Astrocyte (in vitro differentiated cells and primary cell): ENCODE measurements at regions not wholly inside any gene's neighbourhood (a gene's known extent, or its start where the extent isn't known, plus 50 kb on each side); places are given as distances from the start of the nearest gene placed in this dataset.

ENCODE experiments used
- DNase-seq: peaks from one replicate; pipeline ENCODE4 v3.0.0-alpha.2; 2010; ENCODE audit warnings: low read depth
- FAIRE-seq: peaks from 2 replicates; lab custom pipeline; 2011; peaks lifted over from hg19 to GRCh38; lab: Jason Lieb, UNC
- H2AFZ ChIP-seq: 2 replicates; pipeline ENCODE4 v1.6.0; 2012; ENCODE audit warnings: low read depth, low read length, inconsistent platforms
- H3K27ac ChIP-seq: 2 replicates; pipeline ENCODE4 v1.5.1; 2011; ENCODE audit warnings: low read depth, low read length, inconsistent platforms
- H3K27me3 ChIP-seq: 2 replicates; pipeline ENCODE4 v1.6.0; 2011; ENCODE audit warnings: low read length, inconsistent platforms; ENCODE audit not compliant: insufficient read depth
- H3K36me3 ChIP-seq: 2 replicates; pipeline ENCODE4 v1.5.1; 2011; ENCODE audit warnings: low read length, inconsistent platforms; ENCODE audit not compliant: insufficient read depth
- H3K4me1 ChIP-seq: 2 replicates; pipeline ENCODE4 v1.5.1; 2011; ENCODE audit warnings: low read length, inconsistent platforms; ENCODE audit not compliant: insufficient read depth
- H3K4me2 ChIP-seq: 2 replicates; pipeline ENCODE4 v1.6.0; 2012; ENCODE audit warnings: low read length, inconsistent platforms
- H3K4me3 ChIP-seq: 2 replicates; pipeline ENCODE4 v1.5.1; 2011; ENCODE audit warnings: low read depth, mild to moderate bottlenecking, low read length, inconsistent platforms; ENCODE audit not compliant: insufficient read depth
- H3K79me2 ChIP-seq: 2 replicates; pipeline ENCODE4 v1.6.0; 2012; ENCODE audit warnings: mild to moderate bottlenecking, low read length, inconsistent platforms; ENCODE audit not compliant: insufficient read depth
- H3K9ac ChIP-seq: 2 replicates; pipeline ENCODE4 v1.6.0; 2012; ENCODE audit warnings: mild to moderate bottlenecking, low read length, inconsistent platforms
- H3K9me3 ChIP-seq: 2 replicates; pipeline ENCODE4 v1.5.1; 2012; ENCODE audit warnings: low read depth, mild to moderate bottlenecking, low read length, inconsistent platforms; ENCODE audit not compliant: insufficient read depth
- H4K20me1 ChIP-seq: 2 replicates; pipeline ENCODE4 v1.6.0; 2012; ENCODE audit warnings: low read length, inconsistent platforms; ENCODE audit not compliant: insufficient read depth
- H3K27ac Mint-ChIP-seq: one replicate; pipeline ENCODE4 v1.8.0; 2021; ENCODE audit warnings: mild to moderate bottlenecking, mixed read lengths; ENCODE audit not compliant: unreplicated experiment
- H3K27me3 Mint-ChIP-seq: one replicate; pipeline ENCODE4 v1.8.0; 2021; ENCODE audit warnings: low read depth, mixed read lengths; ENCODE audit not compliant: unreplicated experiment
- H3K36me3 Mint-ChIP-seq: one replicate; pipeline ENCODE4 v1.8.0; 2021; ENCODE audit warnings: low read depth, mixed read lengths; ENCODE audit not compliant: unreplicated experiment
- H3K4me1 Mint-ChIP-seq: one replicate; pipeline ENCODE4 v1.8.0; 2021; ENCODE audit warnings: low read depth, mixed read lengths; ENCODE audit not compliant: unreplicated experiment
- H3K4me3 Mint-ChIP-seq: one replicate; pipeline ENCODE4 v1.8.0; 2021; ENCODE audit warnings: mild to moderate bottlenecking, moderate library complexity, mixed read lengths; ENCODE audit not compliant: unreplicated experiment
- H3K9me3 Mint-ChIP-seq: one replicate; pipeline ENCODE4 v1.8.0; 2021; ENCODE audit warnings: mild to moderate bottlenecking, mixed read lengths; ENCODE audit not compliant: unreplicated experiment
- EZH2 ChIP-seq: IDR thresholded peaks from 2 replicates; pipeline ENCODE4 v1.6.1; 2012; ENCODE audit warnings: mild to moderate bottlenecking, low read length, inconsistent platforms; ENCODE audit not compliant: insufficient read depth
- TF ChIP-seq, protein P1 (sequence below): IDR thresholded peaks from 2 replicates; pipeline ENCODE4 v1.5.1; 2011; ENCODE audit warnings: low read depth, mild to moderate bottlenecking, inconsistent platforms, low read length, moderate library complexity; ENCODE audit not compliant: insufficient read depth

DNA sequence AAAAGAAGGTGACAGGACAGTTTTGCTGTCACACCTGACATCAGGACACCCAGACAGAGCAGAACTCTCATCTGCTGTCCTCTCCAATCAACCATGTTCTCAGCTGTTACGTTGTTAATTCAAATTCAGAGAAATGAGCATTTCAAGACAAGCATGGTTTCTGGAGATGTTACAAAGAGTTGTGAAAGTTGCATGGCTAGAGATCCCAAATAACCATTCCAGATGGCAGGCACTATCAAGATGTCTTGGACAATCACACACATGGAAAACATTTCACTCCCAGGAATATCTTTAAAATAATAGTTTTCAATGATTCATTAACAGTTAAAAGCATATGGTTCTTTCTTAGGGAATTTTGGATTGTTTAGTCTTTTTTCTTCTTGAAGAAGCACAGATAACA is 533.1 kb downstream of the AGTPBP1 start:
- Histone ChIP-seq H2AFZ (no peak overlapping the region), H3K4me3 (no peak overlapping the region), H3K27ac (no peak overlapping the region), H3K9ac (no peak overlapping the region), H3K27me3 (no peaks in the 10 kb centered on the region), H3K79me2 (no peaks in the 10 kb centered on the region), H3K4me1 (peaks cover 18% of the 10 kb centered on the region), H3K9me3 (no peaks in the 10 kb centered on the region), H4K20me1 (no peaks in the 10 kb centered on the region), H3K36me3 (no peaks in the 10 kb centered on the region), H3K4me2 (no peak overlapping the region)
- H3K4me3 Mint-ChIP-seq, result no peak overlapping the region
- FAIRE-seq (no peak), DNase-seq (no peak)
- H3K4me1 Mint-ChIP-seq, result peaks cover 25% of the 10 kb centered on the region
- peaks cover 2% of the 10 kb centered on the region for H3K9me3 Mint-ChIP-seq
- H3K27ac Mint-ChIP-seq, result no peak overlapping the region
- no peaks in the 10 kb centered on the region for H3K36me3 Mint-ChIP-seq
- TF ChIP-seq, protein P1, sequence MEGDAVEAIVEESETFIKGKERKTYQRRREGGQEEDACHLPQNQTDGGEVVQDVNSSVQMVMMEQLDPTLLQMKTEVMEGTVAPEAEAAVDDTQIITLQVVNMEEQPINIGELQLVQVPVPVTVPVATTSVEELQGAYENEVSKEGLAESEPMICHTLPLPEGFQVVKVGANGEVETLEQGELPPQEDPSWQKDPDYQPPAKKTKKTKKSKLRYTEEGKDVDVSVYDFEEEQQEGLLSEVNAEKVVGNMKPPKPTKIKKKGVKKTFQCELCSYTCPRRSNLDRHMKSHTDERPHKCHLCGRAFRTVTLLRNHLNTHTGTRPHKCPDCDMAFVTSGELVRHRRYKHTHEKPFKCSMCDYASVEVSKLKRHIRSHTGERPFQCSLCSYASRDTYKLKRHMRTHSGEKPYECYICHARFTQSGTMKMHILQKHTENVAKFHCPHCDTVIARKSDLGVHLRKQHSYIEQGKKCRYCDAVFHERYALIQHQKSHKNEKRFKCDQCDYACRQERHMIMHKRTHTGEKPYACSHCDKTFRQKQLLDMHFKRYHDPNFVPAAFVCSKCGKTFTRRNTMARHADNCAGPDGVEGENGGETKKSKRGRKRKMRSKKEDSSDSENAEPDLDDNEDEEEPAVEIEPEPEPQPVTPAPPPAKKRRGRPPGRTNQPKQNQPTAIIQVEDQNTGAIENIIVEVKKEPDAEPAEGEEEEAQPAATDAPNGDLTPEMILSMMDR, result no peak
- TF ChIP-seq EZH2, result no peak
- H3K27me3 Mint-ChIP-seq, result no peaks in the 10 kb centered on the region

DNA sequence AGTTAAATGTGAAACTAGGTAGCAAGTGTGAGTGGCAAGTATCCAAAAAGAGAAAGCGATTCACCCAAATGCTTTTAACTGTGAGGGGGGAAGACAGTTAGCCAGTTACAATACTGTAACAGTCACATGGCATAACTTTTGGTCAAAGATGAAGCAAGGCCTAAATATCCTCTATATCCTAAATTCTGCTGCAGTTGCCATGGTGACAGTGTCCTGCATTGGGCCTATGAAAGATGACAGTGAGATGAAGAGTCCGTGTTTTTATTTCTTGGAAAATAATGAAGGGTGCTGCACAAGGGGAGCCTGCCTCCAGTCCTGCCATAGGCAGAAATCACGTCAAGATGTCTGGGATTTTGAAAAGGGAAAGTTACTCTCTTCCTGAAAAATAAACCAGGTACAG is 534.6 kb downstream of the NTRK2 start:
- Histone ChIP-seq H3K27me3 (no peaks in the 10 kb centered on the region), H2AFZ (no peak overlapping the region), H3K27ac (no peak overlapping the region), H4K20me1 (no peaks in the 10 kb centered on the region), H3K36me3 (no peaks in the 10 kb centered on the region), H3K4me2 (no peak overlapping the region), H3K79me2 (no peaks in the 10 kb centered on the region), H3K9me3 (no peaks in the 10 kb centered on the region), H3K4me1 (peaks cover 8% of the 10 kb centered on the region), H3K9ac (no peak overlapping the region), H3K4me3 (no peak overlapping the region)
- H3K9me3 Mint-ChIP-seq, result peaks cover 2% of the 10 kb centered on the region
- no peaks in the 10 kb centered on the region for H3K4me1 Mint-ChIP-seq
- FAIRE-seq, result no peak
- DNase-seq, result no peak
- no peaks in the 10 kb centered on the region for H3K36me3 Mint-ChIP-seq
- H3K27ac Mint-ChIP-seq, result no peak overlapping the region
- TF ChIP-seq EZH2, result no peak
- TF ChIP-seq, protein P1, result no peak
- peaks cover 5% of the 10 kb centered on the region for H3K27me3 Mint-ChIP-seq
- no peak overlapping the region for H3K4me3 Mint-ChIP-seq

DNA sequence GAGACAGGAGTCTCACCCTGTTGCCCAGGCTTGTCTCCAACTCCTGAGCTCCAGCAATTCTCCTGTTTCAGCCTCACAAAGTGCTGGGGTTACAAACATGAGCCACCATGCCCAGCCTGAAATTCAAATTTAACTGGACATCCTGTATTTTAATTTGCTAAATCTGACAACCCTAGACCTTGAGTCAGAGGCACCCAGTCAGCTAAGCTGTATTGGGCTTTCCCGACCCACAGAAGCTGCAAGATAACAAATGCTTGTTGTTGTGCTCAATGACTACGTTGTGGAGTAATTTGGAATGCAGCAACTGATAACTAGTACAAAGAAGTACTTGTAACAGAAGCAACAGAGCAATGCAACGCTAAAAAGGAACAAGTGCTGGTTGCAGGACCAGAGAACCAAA is 533.1 kb downstream of the NTRK2 start:
- DNase-seq (peak; percentile 91), FAIRE-seq (no peak)
- Histone ChIP-seq H3K4me1 (peaks cover 8% of the 10 kb centered on the region), H3K36me3 (no peaks in the 10 kb centered on the region), H4K20me1 (no peaks in the 10 kb centered on the region), H3K79me2 (no peaks in the 10 kb centered on the region), H2AFZ (no peak overlapping the region), H3K9ac (no peak overlapping the region), H3K27ac (peak overlapping the region; percentile 13), H3K9me3 (no peaks in the 10 kb centered on the region), H3K4me2 (peak overlapping the region; percentile 9), H3K27me3 (peaks cover under 1% of the 10 kb centered on the region), H3K4me3 (no peak overlapping the region)
- peak overlapping the region; percentile 27 for H3K27ac Mint-ChIP-seq
- H3K4me1 Mint-ChIP-seq, result no peaks in the 10 kb centered on the region
- H3K27me3 Mint-ChIP-seq, result peaks cover 5% of the 10 kb centered on the region
- peaks cover under 1% of the 10 kb centered on the region for H3K9me3 Mint-ChIP-seq
- H3K36me3 Mint-ChIP-seq, result no peaks in the 10 kb centered on the region
- H3K4me3 Mint-ChIP-seq, result no peak overlapping the region
- TF ChIP-seq, protein P1, result no peak
- no peak for TF ChIP-seq EZH2
